GM18502 (cell line): ENCODE measurements at regions not wholly inside any gene's neighbourhood (a gene's known extent, or its start where the extent isn't known, plus 50 kb on each side); places are given as distances from the start of the nearest gene placed in this dataset.

Experiments used
- ATAC-seq: cut with Tn5 transposase; IDR thresholded peaks from one replicate; pipeline ENCODE4 v1.9.1; 2021; ENCODE audit warnings: mild to moderate bottlenecking; ENCODE audit not compliant: unreplicated experiment, poor library complexity

- no peak for ATAC-seq
These were observed 215.5 kb upstream of the RGMB start for GRCh38 chr5:98557916-98558315.

GRCh38 chr5:98563885-98564653 lies 209.4 kb upstream of the RGMB start:
- no peak for ATAC-seq

GRCh38 chr5:98564836-98565235 lies 208.6 kb upstream of the RGMB start:
- no peak for ATAC-seq

- ATAC-seq = no peak
These were observed 205.1 kb upstream of the RGMB start for GRCh38 chr5:98568336-98568735.

- ATAC-seq = no peak
These were observed 204.2 kb upstream of the RGMB start for GRCh38 chr5:98569288-98569687.

- no peak for ATAC-seq
These were observed 203.5 kb upstream of the RGMB start for GRCh38 chr5:98570010-98570409.

GRCh38 chr5:98570661-98571191 lies 202.7 kb upstream of the RGMB start:
- ATAC-seq = no peak

GRCh38 chr5:98573834-98574320 lies 199.6 kb upstream of the RGMB start:
- ATAC-seq = no peak

- no peak for ATAC-seq
These were observed 197.2 kb upstream of the RGMB start for GRCh38 chr5:98576275-98576674.

- no peak for ATAC-seq
These were observed 195.0 kb upstream of the RGMB start for GRCh38 chr5:98578438-98578837.

- ATAC-seq = no peak
These were observed 192.1 kb upstream of the RGMB start for GRCh38 chr5:98581112-98581997.

GRCh38 chr5:98583586-98583985 lies 189.9 kb upstream of the RGMB start:
- no peak for ATAC-seq

- no peak for ATAC-seq
These were observed 187.7 kb upstream of the RGMB start for GRCh38 chr5:98585661-98586310.

- ATAC-seq = no peak
These were observed 186.9 kb upstream of the RGMB start for GRCh38 chr5:98586581-98586980.

- no peak for ATAC-seq
These were observed 186.3 kb upstream of the RGMB start for GRCh38 chr5:98587166-98587565.

- no peak for ATAC-seq
These were observed 185.2 kb upstream of the RGMB start for GRCh38 chr5:98588215-98588614.

- ATAC-seq = no peak
These were observed 180.0 kb upstream of the RGMB start for GRCh38 chr5:98593418-98593817.

GRCh38 chr5:98594098-98594497 lies 179.4 kb upstream of the RGMB start:
- no peak for ATAC-seq

- ATAC-seq = no peak
These were observed 174.4 kb upstream of the RGMB start for GRCh38 chr5:98599016-98599415.

GRCh38 chr5:98602534-98603112 lies 170.8 kb upstream of the RGMB start:
- peak; percentile 64 for ATAC-seq
